Loucy (cell line): ENCODE measurements at regions not wholly inside any gene's neighbourhood (a gene's known extent, or its start where the extent isn't known, plus 50 kb on each side); places are given as distances from the start of the nearest gene placed in this dataset.

Source experiments
- CTCF ChIP-seq: fragments of 200-600 bp; sonication (generic); conservative IDR thresholded peaks from 2 replicates; pipeline ENCODE4 v1.5.1; 2014; ENCODE audit warnings: mild to moderate bottlenecking, antibody characterized with exemption, low read length
- EZH2phosphoT487 ChIP-seq: fragments of 200-600 bp; IDR thresholded peaks from 2 replicates; pipeline ENCODE4 v1.6.1; 2018; ENCODE audit warnings: antibody characterized with exemption, mild to moderate bottlenecking, moderate library complexity, borderline replicate concordance

DNA sequence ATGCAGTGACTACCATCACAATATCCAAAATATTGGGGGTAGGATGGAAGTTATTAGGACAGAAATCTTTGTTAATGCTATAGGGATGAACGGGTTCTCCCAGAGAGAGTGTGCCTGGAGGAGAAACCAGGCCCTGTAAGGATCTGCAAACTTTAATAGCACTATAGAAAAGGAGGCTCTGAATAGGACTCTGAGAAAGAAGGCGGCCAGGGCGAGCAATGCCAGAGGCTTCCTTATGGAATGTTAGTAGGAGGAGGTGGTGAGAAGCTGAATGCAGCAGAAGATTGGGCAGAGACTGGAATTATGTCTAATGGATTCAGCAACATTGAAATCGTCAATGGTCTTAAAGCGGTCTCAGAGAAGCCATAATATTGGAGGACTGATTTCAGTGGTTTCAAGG, 84.6 kb upstream of the SYNDIG1 start:
- TF ChIP-seq CTCF: no peak
- TF ChIP-seq EZH2phosphoT487: no peak
